Right ventricle myocardium superior (tissue), 1 donor: ENCODE measurements at regions not wholly inside any gene's neighbourhood (a gene's known extent, or its start where the extent isn't known, plus 50 kb on each side); places are given as distances from the start of the nearest gene placed in this dataset.

Experiments used
- ATAC-seq: fragments of 200-7000 bp; cut with Tn5 transposase; one replicate; pipeline ENCODE4 v1.9.1; 2020; ENCODE audit warnings: mild to moderate bottlenecking; ENCODE audit not compliant: poor library complexity
- DNase-seq: peaks from one replicate; pipeline ENCODE4 v3.0.0-alpha.2; 2020
- intact Hi-C: fragments of 100-400 bp; cut with DNase I; formaldehyde crosslinking; loops from one replicate; pipeline ENCODE4 v1.11.2; 2022
- donor health status: DM: no; HTN: yes; CAD: no; lungs with severe emphysema.

- ATAC-seq: no peak
- DNase-seq: no peak
- intact Hi-C loops: no loop called here
Observed at GRCh38 chr12:83859021-83859420, 1053.6 kb downstream of the SLC6A15 start.

GRCh38 chr12:83856803-83857202, 1055.8 kb downstream of the SLC6A15 start:
- DNase-seq (no peak), ATAC-seq (no peak)
- intact Hi-C loops: no loop called here

- DNase-seq (no peak), ATAC-seq (no peak)
Observed at GRCh38 chr12:83850531-83850930, 1062.1 kb downstream of the SLC6A15 start.

GRCh38 chr12:83848702-83849101, 1063.9 kb downstream of the SLC6A15 start:
- DNase-seq (no peak), ATAC-seq (no peak)
- intact Hi-C loops: no loop called here

More at GRCh38 chr12:83850531-83850930, 1062.1 kb downstream of the SLC6A15 start:
- intact Hi-C loops: no loop called here

- no peak for DNase-seq
- ATAC-seq: no peak
- intact Hi-C loops: no loop called here
Observed at GRCh38 chr12:83843541-83843940, 1069.1 kb downstream of the SLC6A15 start.

GRCh38 chr12:83841620-83842019, 1071.0 kb downstream of the SLC6A15 start:
- no peak for DNase-seq
- no peak for ATAC-seq
- intact Hi-C loops: no loop called here

GRCh38 chr12:83827860-83828259, 1084.7 kb downstream of the SLC6A15 start:
- ATAC-seq: no peak
- intact Hi-C loops: no loop called here
- no peak for DNase-seq

- ATAC-seq (no peak), DNase-seq (no peak)
- intact Hi-C loops: no loop called here
Observed at GRCh38 chr12:83827193-83827592, 1085.4 kb downstream of the SLC6A15 start.

GRCh38 chr12:83826112-83826511, 1086.5 kb downstream of the SLC6A15 start:
- ATAC-seq: no peak
- intact Hi-C loops: no loop called here
- peak; percentile 38 for DNase-seq

GRCh38 chr12:83823386-83824045, 1089.1 kb downstream of the SLC6A15 start:
- intact Hi-C loops: no loop called here
- ATAC-seq (peak; percentile 85), DNase-seq (peak; percentile 50)

- ATAC-seq (no peak), DNase-seq (no peak)
- intact Hi-C loops: no loop called here
Observed at GRCh38 chr12:83821967-83822366, 1090.6 kb downstream of the SLC6A15 start.

- ATAC-seq: no peak
- DNase-seq: no peak
- intact Hi-C loops: no loop called here
Observed at GRCh38 chr12:83818881-83819280, 1093.7 kb downstream of the SLC6A15 start.

GRCh38 chr12:83817730-83818129, 1094.9 kb downstream of the SLC6A15 start:
- DNase-seq: no peak
- intact Hi-C loops: no loop called here
- ATAC-seq: no peak

- ATAC-seq: no peak
- no peak for DNase-seq
- intact Hi-C loops: no loop called here
Observed at GRCh38 chr12:83808591-83808990, 1104.0 kb downstream of the SLC6A15 start.

- intact Hi-C loops: no loop called here
- ATAC-seq (no peak), DNase-seq (no peak)
Observed at GRCh38 chr12:83807871-83808270, 1104.7 kb downstream of the SLC6A15 start.

- intact Hi-C loops: no loop called here
- ATAC-seq: no peak
- no peak for DNase-seq
Observed at GRCh38 chr12:83805873-83806272, 1106.7 kb downstream of the SLC6A15 start.

GRCh38 chr12:83805156-83805772, 1107.3 kb downstream of the SLC6A15 start:
- DNase-seq (no peak), ATAC-seq (no peak)
- intact Hi-C loops: no loop called here

GRCh38 chr12:83801972-83802371, 1110.6 kb downstream of the SLC6A15 start:
- no peak for ATAC-seq
- intact Hi-C loops: no loop called here
- DNase-seq: no peak

GRCh38 chr12:83800022-83800421, 1112.6 kb downstream of the SLC6A15 start:
- DNase-seq (no peak), ATAC-seq (no peak)
- intact Hi-C loops: no loop called here

GRCh38 chr12:83796531-83796930, 1109.8 kb downstream of the TMTC2 start:
- no peak for ATAC-seq
- no peak for DNase-seq
- intact Hi-C loops: no loop called here

- intact Hi-C loops: no loop called here
- no peak for DNase-seq
- no peak for ATAC-seq
Observed at GRCh38 chr12:83793616-83794015, 1106.9 kb downstream of the TMTC2 start.
